ENCODE measurements at regions not wholly inside any gene's neighbourhood (a gene's known extent, or its start where the extent isn't known, plus 50 kb on each side); places are given as distances from the start of the nearest gene placed in this dataset.

DNA sequence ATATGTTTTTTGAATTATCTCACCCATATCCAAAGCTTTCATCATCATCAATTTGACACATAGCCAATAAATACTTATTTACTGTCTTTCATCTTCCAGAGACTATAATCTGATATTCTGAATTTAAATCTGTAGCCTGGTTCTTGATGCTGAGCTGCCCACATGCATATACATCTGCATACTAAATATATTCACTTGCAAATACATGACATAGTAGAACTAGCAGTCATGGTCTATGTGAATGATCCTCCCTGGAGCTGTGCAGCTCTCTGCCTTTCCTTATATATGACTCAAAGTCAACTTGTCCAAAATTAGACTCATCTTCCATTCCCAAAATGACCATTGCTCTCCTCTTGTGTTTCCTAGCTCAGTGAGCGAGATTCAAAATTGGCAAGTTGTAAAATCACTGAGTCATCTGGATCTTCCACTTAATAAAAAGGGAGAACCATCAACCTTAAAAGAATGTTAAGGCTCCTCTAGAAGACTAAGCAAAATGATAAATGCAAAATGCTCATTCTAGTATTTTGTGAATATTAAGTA lies 448.2 kb downstream of the PPARGC1A start:
- TF ChIP-seq, protein P1, sequence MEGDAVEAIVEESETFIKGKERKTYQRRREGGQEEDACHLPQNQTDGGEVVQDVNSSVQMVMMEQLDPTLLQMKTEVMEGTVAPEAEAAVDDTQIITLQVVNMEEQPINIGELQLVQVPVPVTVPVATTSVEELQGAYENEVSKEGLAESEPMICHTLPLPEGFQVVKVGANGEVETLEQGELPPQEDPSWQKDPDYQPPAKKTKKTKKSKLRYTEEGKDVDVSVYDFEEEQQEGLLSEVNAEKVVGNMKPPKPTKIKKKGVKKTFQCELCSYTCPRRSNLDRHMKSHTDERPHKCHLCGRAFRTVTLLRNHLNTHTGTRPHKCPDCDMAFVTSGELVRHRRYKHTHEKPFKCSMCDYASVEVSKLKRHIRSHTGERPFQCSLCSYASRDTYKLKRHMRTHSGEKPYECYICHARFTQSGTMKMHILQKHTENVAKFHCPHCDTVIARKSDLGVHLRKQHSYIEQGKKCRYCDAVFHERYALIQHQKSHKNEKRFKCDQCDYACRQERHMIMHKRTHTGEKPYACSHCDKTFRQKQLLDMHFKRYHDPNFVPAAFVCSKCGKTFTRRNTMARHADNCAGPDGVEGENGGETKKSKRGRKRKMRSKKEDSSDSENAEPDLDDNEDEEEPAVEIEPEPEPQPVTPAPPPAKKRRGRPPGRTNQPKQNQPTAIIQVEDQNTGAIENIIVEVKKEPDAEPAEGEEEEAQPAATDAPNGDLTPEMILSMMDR (IDR thresholded peaks at IDR 0.05; ENCODE audit: poor library complexity, severe bottlenecking): no peak
- TF ChIP-seq RAD21 (conservative IDR thresholded peaks at IDR 0.05): no peak

All from neural cell (in vitro differentiated cells).